ENCODE measurements at regions not wholly inside any gene's neighbourhood (a gene's known extent, or its start where the extent isn't known, plus 50 kb on each side); places are given as distances from the start of the nearest gene placed in this dataset.

DNA sequence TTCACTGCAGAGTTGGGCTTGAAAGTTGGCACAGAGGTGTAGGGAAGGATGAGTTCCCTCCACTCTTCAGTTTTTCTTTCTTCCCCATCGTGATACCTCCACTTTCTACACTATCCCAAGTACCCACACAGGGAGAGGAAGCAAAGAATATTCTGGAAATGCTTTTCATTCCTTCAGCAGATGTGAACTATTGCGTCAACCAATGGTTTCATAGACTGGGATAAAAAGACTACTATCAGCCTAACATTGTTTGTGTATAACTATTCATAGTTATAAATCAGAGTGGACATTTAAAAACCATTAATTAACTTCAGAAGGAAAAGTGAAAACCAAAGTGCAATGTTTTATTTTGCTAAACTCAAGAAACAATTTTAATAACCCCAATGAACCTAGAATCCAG, 63.6 kb upstream of the MAMDC2 start:
- FAIRE-seq, result no peak
- H3K27me3 ChIP-seq (ENCODE audit: control insufficient read depth, insufficient read depth, low read length), result no peaks in the 10 kb centered on the region
- TF ChIP-seq, protein P1, sequence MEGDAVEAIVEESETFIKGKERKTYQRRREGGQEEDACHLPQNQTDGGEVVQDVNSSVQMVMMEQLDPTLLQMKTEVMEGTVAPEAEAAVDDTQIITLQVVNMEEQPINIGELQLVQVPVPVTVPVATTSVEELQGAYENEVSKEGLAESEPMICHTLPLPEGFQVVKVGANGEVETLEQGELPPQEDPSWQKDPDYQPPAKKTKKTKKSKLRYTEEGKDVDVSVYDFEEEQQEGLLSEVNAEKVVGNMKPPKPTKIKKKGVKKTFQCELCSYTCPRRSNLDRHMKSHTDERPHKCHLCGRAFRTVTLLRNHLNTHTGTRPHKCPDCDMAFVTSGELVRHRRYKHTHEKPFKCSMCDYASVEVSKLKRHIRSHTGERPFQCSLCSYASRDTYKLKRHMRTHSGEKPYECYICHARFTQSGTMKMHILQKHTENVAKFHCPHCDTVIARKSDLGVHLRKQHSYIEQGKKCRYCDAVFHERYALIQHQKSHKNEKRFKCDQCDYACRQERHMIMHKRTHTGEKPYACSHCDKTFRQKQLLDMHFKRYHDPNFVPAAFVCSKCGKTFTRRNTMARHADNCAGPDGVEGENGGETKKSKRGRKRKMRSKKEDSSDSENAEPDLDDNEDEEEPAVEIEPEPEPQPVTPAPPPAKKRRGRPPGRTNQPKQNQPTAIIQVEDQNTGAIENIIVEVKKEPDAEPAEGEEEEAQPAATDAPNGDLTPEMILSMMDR (IDR thresholded peaks at IDR 0.05; ENCODE audit: insufficient read depth, low read length, severe bottlenecking), result no peak
- no peaks in the 10 kb centered on the region for H3K36me3 ChIP-seq (ENCODE audit: control insufficient read depth, insufficient read depth, low read length)
- no peak for DNase-seq (ENCODE audit: low read depth)
- no peak overlapping the region for H3K4me3 ChIP-seq (ENCODE audit: low read depth, low read length)

DNA sequence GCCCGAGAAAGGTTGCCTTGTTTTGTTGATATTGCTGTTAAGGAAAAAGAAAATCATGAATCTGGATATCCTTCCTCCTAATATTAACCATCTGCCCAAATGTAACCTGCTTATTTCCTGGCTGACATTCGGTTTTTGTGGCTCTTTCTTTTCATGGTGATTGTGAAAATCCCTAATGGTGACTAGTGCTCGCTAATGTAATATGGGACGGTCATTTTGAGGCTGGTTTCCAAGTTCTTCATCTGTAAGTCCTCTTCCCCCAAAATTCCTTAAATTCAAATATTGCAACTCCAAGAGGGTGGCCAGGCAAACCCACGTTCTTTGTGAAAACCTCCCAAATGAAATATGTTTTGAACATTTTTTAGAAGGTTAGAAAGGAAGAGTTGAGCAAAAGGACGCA, 63.1 kb upstream of the MAMDC2 start:
- Histone ChIP-seq H3K27me3 (ENCODE audit: control insufficient read depth, insufficient read depth, low read length) (no peaks in the 10 kb centered on the region), H3K4me3 (ENCODE audit: low read depth, low read length) (no peak overlapping the region), H3K36me3 (ENCODE audit: control insufficient read depth, insufficient read depth, low read length) (no peaks in the 10 kb centered on the region)
- FAIRE-seq (no peak), DNase-seq (ENCODE audit: low read depth) (no peak)
- TF ChIP-seq, protein P1 (IDR thresholded peaks at IDR 0.05; ENCODE audit: insufficient read depth, low read length, severe bottlenecking), result no peak

DNA sequence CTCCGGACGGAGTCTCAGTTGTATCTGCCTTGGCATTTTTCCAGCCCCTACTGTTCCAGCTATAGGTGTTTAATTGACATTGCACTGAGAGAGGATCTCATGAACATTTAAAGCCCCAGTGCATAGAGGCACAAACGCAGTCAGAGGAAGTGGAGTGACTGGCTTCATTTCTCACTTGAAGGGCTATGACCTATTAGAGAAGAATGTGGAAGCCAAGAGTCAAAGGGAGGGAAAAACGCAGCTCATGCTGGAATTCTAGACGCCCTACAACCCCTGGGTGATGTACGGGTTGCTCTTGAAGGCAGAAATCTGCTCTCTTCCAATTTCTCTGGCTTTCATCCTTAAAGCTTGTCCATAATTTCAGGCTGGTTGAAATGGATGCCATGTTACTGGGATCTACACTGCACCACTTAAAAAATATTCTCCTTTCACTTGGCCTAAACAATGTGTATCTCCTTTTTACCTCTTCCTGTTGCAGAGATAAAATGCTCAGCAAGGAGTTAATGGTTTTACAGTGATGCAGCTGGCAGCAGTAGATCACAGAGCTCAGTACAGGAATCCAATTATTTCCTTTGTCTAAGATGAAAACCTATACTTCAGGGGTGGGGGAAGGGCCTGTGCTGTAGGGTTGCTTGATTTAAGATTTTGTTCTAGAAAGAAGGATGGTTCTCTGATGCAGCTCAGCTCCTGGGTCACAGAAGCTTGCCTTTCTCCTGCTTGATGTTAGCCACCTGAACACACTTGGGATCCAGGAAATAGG, 61.8 kb upstream of the MAMDC2 start:
- Histone ChIP-seq H3K27me3 (ENCODE audit: control insufficient read depth, insufficient read depth, low read length) (no peaks in the 10 kb centered on the region), H3K4me3 (ENCODE audit: low read depth, low read length) (no peak overlapping the region), H3K36me3 (ENCODE audit: control insufficient read depth, insufficient read depth, low read length) (no peaks in the 10 kb centered on the region)
- TF ChIP-seq, protein P1 (IDR thresholded peaks at IDR 0.05; ENCODE audit: insufficient read depth, low read length, severe bottlenecking), result no peak
- FAIRE-seq (no peak), DNase-seq (ENCODE audit: low read depth) (peak; percentile 69)

DNA sequence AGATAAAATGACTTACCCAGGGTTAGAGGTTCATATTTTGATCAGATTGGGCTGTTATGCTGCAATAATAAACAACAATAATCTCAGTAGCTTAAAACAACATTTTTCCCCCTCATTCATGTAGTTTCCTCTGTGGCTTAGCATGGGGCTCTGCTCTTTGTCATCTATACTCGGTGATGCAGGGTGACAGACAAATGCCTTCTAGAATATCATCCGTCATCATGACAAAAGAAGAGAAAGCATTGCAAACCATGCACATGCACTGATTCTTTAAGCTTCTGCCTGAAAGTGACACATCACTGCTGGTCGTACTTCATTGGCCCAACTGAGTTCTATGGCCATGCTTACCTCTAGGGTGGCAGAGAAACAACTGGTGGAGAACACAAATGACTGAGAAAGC, 58.8 kb upstream of the MAMDC2 start:
- Histone ChIP-seq H3K27me3 (ENCODE audit: control insufficient read depth, insufficient read depth, low read length) (no peaks in the 10 kb centered on the region), H3K4me3 (ENCODE audit: low read depth, low read length) (no peak overlapping the region), H3K36me3 (ENCODE audit: control insufficient read depth, insufficient read depth, low read length) (no peaks in the 10 kb centered on the region)
- DNase-seq (ENCODE audit: low read depth) (no peak), FAIRE-seq (no peak)
- TF ChIP-seq, protein P1 (IDR thresholded peaks at IDR 0.05; ENCODE audit: insufficient read depth, low read length, severe bottlenecking), result no peak

DNA sequence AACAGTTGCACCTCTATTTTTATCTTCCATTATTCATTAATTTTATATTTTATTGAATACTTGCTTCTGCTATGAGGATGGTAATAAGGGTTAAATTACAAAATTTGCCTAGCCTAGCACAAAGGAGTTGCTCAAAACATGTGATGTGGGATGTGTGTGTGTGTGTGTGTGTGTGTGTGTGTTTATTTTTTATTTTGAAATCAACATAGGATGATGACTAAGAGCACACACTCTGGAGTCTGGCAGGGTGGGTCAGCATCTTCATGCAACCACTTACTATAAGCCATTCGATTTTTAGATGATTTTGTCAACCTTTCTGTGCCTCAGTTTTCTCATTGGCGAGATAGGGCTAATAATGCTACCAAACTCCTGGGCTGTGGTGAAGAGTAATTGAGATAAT, 57.7 kb upstream of the MAMDC2 start:
- Histone ChIP-seq H3K4me3 (ENCODE audit: low read depth, low read length) (no peak overlapping the region), H3K27me3 (ENCODE audit: control insufficient read depth, insufficient read depth, low read length) (no peaks in the 10 kb centered on the region), H3K36me3 (ENCODE audit: control insufficient read depth, insufficient read depth, low read length) (no peaks in the 10 kb centered on the region)
- no peak for FAIRE-seq
- DNase-seq (ENCODE audit: low read depth), result peak; percentile 35
- TF ChIP-seq, protein P1 (IDR thresholded peaks at IDR 0.05; ENCODE audit: insufficient read depth, low read length, severe bottlenecking), result no peak

DNA sequence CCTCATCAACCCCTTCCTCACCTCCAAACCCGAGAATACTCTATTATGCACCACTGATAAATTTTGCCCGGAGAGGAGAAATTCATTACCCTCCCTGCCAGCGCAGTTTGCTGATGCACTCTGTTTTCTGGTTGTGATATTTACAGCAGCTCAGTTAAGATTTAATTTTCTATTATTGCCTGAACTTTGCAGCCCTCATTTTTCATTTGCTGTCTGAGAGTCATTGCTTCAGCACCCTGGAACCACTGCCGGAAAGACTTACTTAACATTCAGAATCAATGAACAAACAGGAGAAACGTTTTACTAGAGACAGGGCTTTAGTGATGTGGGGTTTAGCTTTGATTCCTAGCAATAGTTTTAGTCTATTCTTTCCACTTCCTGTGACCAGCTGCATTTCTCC, 56.7 kb upstream of the MAMDC2 start:
- FAIRE-seq (no peak), DNase-seq (ENCODE audit: low read depth) (no peak)
- Histone ChIP-seq H3K36me3 (ENCODE audit: control insufficient read depth, insufficient read depth, low read length) (no peaks in the 10 kb centered on the region), H3K4me3 (ENCODE audit: low read depth, low read length) (no peak overlapping the region), H3K27me3 (ENCODE audit: control insufficient read depth, insufficient read depth, low read length) (no peaks in the 10 kb centered on the region)
- TF ChIP-seq, protein P1 (IDR thresholded peaks at IDR 0.05; ENCODE audit: insufficient read depth, low read length, severe bottlenecking), result no peak
